Endothelial cell of umbilical vein (primary cell): ENCODE measurements at regions not wholly inside any gene's neighbourhood (a gene's known extent, or its start where the extent isn't known, plus 50 kb on each side); places are given as distances from the start of the nearest gene placed in this dataset.

Source experiments
- CTCF ChIP-seq, 2 donors: IDR thresholded peaks; 1 replicate in 1 of 2; 2 replicates in 1 of 2; pipeline ENCODE4 v1.5.1; 2011; ENCODE audit warnings: low read length in 2 of 2, mild to moderate bottlenecking in 2 of 2, moderate library complexity in 2 of 2, control low read depth in 1 of 2, inconsistent platforms in 1 of 2, low read depth in 1 of 2; ENCODE audit not compliant: insufficient read depth in 1 of 2; ENCODE audit errors: extremely low read depth in 1 of 2
- EZH2 ChIP-seq: IDR thresholded peaks from 2 replicates; pipeline ENCODE4 v1.6.1; 2012; ENCODE audit warnings: borderline replicate concordance, low read depth, mild to moderate bottlenecking, moderate library complexity, low read length, inconsistent platforms; ENCODE audit not compliant: severe bottlenecking

DNA sequence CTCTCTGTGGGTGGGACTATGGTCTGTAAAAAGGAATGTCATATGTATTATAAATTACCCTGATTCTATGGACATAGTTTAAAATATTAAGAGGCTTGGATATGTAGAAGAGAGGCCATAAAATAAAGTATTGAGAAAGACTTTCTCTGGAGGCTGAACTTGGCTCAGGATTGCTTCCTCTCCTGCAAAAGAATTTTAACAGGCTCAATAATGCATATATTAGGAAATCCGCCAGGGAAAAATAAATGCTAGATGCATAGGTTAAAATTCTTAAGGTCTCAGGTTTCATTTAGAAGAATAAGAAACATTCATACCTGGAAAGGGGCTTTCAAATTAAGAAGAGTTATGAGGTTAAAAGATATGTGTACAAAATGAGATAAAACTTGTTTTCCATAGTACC lies 424.3 kb downstream of the ARAP2 start:
- no peak for TF ChIP-seq CTCF (IDR thresholded peaks at IDR 0.05; ENCODE audit: extremely low read depth in 1 of 2, insufficient read depth in 1 of 2, low read depth in 1 of 2, low read length in 2 of 2)
- no peak for TF ChIP-seq EZH2
